Right cardiac atrium (tissue), 5 donors: ENCODE measurements at regions not wholly inside any gene's neighbourhood (a gene's known extent, or its start where the extent isn't known, plus 50 kb on each side); places are given as distances from the start of the nearest gene placed in this dataset.

ENCODE experiments used
- ATAC-seq, 2 donors: fragments of 200-7000 bp; cut with Tn5 transposase; one replicate each; pipeline versions ENCODE4 v1.8.0 to v1.9.1; 2020; ENCODE audit warnings: moderate library complexity in 2 of 2, mild to moderate bottlenecking in 1 of 2
- DNase-seq, 3 donors: peaks; one replicate each; pipeline ENCODE4 v3.0.0-alpha.2; 2020
- H3K27ac ChIP-seq: one replicate; pipeline ENCODE4 v1.5.1; 2013; ENCODE audit warnings: mild to moderate bottlenecking, low read length, control low read depth, moderate library complexity
- H3K27me3 ChIP-seq: one replicate; pipeline ENCODE4 v1.6.1; 2013; ENCODE audit not compliant: control insufficient read depth, insufficient read depth
- H3K4me1 ChIP-seq: one replicate; pipeline ENCODE4 v1.6.1; 2013; ENCODE audit warnings: low read length; ENCODE audit not compliant: control insufficient read depth, insufficient read depth
- H3K4me3 ChIP-seq: one replicate; pipeline ENCODE4 v1.5.1; 2013; ENCODE audit warnings: low read length, control low read depth
- H3K9me3 ChIP-seq: one replicate; pipeline ENCODE4 v1.6.1; 2013; ENCODE audit warnings: low read length; ENCODE audit not compliant: control insufficient read depth
- WGBS: extraction: QIAGEN DNeasy Blood & Tissue Kit; methylation state at CpG from one replicate; pipeline ENCODE4 v1.1.7; 2013; 5-methylcytosine and 5-hydroxymethylcytosine counted together
- intact Hi-C, 4 donors: fragments of 100-400 bp; cut with DNase I; formaldehyde crosslinking; loops; one replicate each; pipeline versions ENCODE4 v1.11.0 to v1.14.0; 2022 to 2023
- donor health status: healthy with polysubstance abuse.
- donor health status: DM: no; HTN: yes; CAD: no.
- donor health status: DM: no; HTN: no; CAD: no.
- donor health status: DM: no; HTN: yes; CAD: no; lungs with severe emphysema.
- donor health status: DM: yes; HTN: yes; CAD: no.

GRCh38 chr5:117496801-117497200 lies 922.2 kb upstream of the SEMA6A start:
- H3K27ac ChIP-seq = no peak overlapping the region
- no peaks in the 10 kb centered on the region for H3K4me1 ChIP-seq
- DNase-seq (no peak), ATAC-seq (no peak)
- 34% methylated on average over 1 of the region's 1 CpG for WGBS
- H3K4me3 ChIP-seq = no peak overlapping the region
- intact Hi-C loops = no loop called here
- H3K27me3 ChIP-seq = no peaks in the 10 kb centered on the region
- H3K9me3 ChIP-seq = no peaks in the 10 kb centered on the region

- no peak for ATAC-seq
- WGBS = 88% methylated on average over 2 of the region's 2 CpGs
Observed at GRCh38 chr5:117494188-117494587, 919.6 kb upstream of the SEMA6A start.

DNA sequence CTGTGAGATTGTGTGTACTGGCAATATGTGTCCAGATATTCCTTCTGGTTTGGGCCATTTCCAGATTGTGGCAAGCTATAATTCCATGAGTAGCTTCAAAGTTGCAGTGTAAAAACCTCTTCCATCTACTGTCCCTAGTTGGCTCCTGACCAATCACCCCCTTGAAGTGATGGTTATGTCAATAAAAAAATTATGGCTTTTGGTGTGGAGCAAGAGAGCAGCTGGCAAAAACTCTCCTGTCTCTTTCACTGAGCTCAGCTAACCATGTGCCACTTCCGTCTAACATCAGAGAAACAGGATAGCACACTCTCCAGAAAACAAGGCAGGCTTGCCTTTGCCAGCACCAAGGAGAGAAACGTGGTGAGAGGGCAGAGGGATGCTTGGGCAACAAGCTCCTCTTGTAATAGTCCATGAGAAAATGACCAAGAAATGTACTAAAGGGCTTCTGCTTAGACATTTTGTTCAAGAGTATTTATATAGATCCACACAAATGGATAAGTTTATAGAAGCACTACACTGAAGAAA lies 914.4 kb upstream of the SEMA6A start:
- Histone ChIP-seq H3K4me3 (no peak overlapping the region), H3K27ac (no peak overlapping the region), H3K27me3 (no peaks in the 10 kb centered on the region), H3K4me1 (no peaks in the 10 kb centered on the region), H3K9me3 (no peaks in the 10 kb centered on the region)
- 47% methylated on average over 2 of the region's 2 CpGs for WGBS
- no peak for DNase-seq
- no peak for ATAC-seq
- intact Hi-C loops = no loop called here

More at GRCh38 chr5:117494188-117494587, 919.6 kb upstream of the SEMA6A start:
- Histone ChIP-seq H3K4me1 (no peaks in the 10 kb centered on the region), H3K9me3 (no peaks in the 10 kb centered on the region), H3K27ac (no peak overlapping the region), H3K4me3 (no peak overlapping the region), H3K27me3 (no peaks in the 10 kb centered on the region)
- intact Hi-C loops = no loop called here
- no peak for DNase-seq

- Histone ChIP-seq H3K27ac (no peak overlapping the region), H3K4me1 (no peaks in the 10 kb centered on the region), H3K4me3 (no peak overlapping the region), H3K27me3 (no peaks in the 10 kb centered on the region), H3K9me3 (no peaks in the 10 kb centered on the region)
- ATAC-seq (no peak), DNase-seq (no peak)
- 87% methylated on average over 4 of the region's 4 CpGs for WGBS
- intact Hi-C loops = no loop called here
Observed at GRCh38 chr5:117487556-117487955, 912.9 kb upstream of the SEMA6A start.

DNA sequence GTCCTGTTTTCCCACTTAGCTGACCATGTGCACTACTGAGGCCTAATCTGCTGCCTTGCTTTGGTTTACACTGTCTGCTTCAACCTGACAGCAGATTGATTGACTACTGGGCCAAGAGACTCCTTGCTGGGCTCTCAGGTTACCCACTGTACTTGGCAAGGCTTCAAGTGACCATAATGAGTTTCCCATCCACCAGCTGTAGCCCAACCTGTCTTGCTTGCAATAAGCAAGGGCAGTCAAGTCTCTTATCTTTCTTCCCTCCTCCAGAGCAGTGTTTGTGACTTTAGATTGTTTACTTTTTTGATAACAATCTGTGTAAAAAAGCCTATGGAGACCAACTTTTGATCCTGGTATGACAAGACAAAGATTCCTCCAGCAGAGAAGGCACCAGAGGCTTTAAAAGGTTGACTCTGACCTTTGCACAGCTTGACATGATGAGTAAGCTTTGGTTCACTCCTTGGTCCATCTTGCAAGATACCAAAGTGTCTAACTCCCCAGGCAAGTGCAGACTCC lies 912.3 kb upstream of the SEMA6A start:
- Histone ChIP-seq H3K9me3 (no peaks in the 10 kb centered on the region), H3K4me3 (no peak overlapping the region), H3K27ac (no peak overlapping the region), H3K4me1 (no peaks in the 10 kb centered on the region), H3K27me3 (no peaks in the 10 kb centered on the region)
- ATAC-seq = no peak
- intact Hi-C loops = no loop called here
- no peak for DNase-seq

- no peaks in the 10 kb centered on the region for H3K9me3 ChIP-seq
- DNase-seq (no peak), ATAC-seq (no peak)
- no peaks in the 10 kb centered on the region for H3K27me3 ChIP-seq
- H3K4me1 ChIP-seq = no peaks in the 10 kb centered on the region
- no peak overlapping the region for H3K4me3 ChIP-seq
- intact Hi-C loops = no loop called here
- H3K27ac ChIP-seq = no peak overlapping the region
Observed at GRCh38 chr5:117486261-117486660, 911.6 kb upstream of the SEMA6A start.

DNA sequence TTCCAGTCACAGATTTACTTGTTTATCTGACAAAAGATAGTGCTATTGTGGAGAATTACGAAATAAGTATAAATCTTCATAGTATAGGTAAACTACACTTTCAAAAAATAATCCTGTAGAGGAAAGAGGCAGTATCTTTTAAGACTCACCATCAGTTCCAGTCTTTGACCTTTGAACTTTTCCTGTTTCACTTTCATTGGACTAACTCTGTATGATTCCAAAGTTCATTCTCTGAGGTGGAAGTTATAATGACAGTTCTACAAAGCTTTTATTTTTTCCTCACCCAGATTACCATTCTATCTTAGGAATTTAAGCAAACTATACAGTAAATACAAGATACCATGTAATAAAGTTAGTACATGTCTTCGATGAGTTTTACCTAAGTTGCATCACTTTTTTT lies 901.3 kb upstream of the SEMA6A start:
- ATAC-seq (no peak), DNase-seq (no peak)
- no peak overlapping the region for H3K27ac ChIP-seq
- no peaks in the 10 kb centered on the region for H3K27me3 ChIP-seq
- no peak overlapping the region for H3K4me3 ChIP-seq
- intact Hi-C loops = no loop called here
- no peaks in the 10 kb centered on the region for H3K9me3 ChIP-seq
- H3K4me1 ChIP-seq = no peaks in the 10 kb centered on the region
- 87% methylated on average over 2 of the region's 2 CpGs for WGBS

GRCh38 chr5:117473165-117473564 lies 898.5 kb upstream of the SEMA6A start:
- no peaks in the 10 kb centered on the region for H3K4me1 ChIP-seq
- H3K9me3 ChIP-seq = no peaks in the 10 kb centered on the region
- intact Hi-C loops = no loop called here
- H3K27me3 ChIP-seq = no peaks in the 10 kb centered on the region
- H3K4me3 ChIP-seq = no peak overlapping the region
- H3K27ac ChIP-seq = no peak overlapping the region
- no peak for DNase-seq
- 64% methylated on average over 4 of the region's 4 CpGs for WGBS
- ATAC-seq = no peak

DNA sequence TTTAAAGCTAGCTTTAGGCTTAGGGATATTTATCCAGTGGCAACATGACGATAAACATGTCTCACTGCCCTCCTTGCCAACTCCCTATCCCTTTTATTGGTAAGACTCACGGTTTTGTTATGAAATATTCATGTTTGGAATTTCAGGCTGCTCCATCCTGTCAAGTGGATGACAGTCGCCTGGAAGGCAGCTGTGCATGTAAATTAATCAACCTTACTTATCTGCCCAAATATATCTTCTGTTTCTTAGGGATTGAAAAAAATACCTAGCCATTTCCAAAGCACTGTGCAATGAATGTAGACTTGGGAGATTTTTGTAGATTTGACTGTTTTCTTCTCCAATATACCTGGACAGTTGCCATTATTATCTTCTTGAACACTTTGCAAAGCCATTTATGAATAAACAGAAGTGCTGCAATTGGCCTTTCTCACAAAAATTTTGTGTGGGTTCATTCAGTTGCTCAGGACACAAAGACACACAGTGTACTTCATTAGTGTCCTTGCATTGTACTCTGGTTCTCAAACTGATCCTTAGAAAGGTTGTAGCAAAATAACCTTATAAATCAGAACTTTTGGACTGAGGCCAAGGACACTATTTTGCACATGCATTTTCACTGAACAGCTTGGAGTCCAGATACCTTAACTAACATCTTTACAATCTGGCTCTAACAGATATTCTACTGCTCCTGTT lies 889.4 kb upstream of the SEMA6A start:
- Histone ChIP-seq H3K27me3 (no peaks in the 10 kb centered on the region), H3K4me3 (no peak overlapping the region), H3K9me3 (no peaks in the 10 kb centered on the region), H3K27ac (no peak overlapping the region), H3K4me1 (no peaks in the 10 kb centered on the region)
- WGBS = 41% methylated on average over 3 of the region's 3 CpGs
- ATAC-seq (no peak), DNase-seq (no peak)
- intact Hi-C loops = no loop called here

GRCh38 chr5:117461966-117462365 lies 887.3 kb upstream of the SEMA6A start:
- Histone ChIP-seq H3K9me3 (no peaks in the 10 kb centered on the region), H3K27ac (no peak overlapping the region), H3K4me1 (no peaks in the 10 kb centered on the region), H3K27me3 (no peaks in the 10 kb centered on the region), H3K4me3 (no peak overlapping the region)
- 69% methylated on average over 2 of the region's 2 CpGs for WGBS
- intact Hi-C loops = no loop called here
- no peak for DNase-seq
- no peak for ATAC-seq

DNA sequence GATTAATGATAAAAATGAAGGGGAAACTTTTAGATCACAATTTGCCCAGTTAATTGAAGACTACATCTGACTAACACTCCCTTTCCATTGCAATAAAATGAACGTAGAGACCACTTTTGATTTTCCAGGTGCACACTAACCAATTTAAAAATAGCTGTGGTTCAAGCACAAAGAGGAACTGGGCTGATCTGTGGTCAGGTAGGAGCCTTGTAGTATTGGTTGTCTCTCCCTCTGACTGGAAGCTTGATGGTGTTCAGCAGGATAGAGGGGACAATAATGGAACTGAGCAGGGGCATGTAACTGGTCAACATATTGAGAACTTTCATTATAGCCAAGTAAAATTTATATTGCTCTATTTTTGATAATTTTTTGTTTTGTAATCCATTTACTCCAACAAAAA lies 886.8 kb upstream of the SEMA6A start:
- H3K4me3 ChIP-seq = no peak overlapping the region
- H3K4me1 ChIP-seq = no peaks in the 10 kb centered on the region
- H3K27ac ChIP-seq = no peak overlapping the region
- H3K27me3 ChIP-seq = no peaks in the 10 kb centered on the region
- no peak for ATAC-seq
- 83% methylated on average over 1 of the region's 1 CpG for WGBS
- no peak for DNase-seq
- H3K9me3 ChIP-seq = no peaks in the 10 kb centered on the region
- intact Hi-C loops = no loop called here

- Histone ChIP-seq H3K4me1 (no peaks in the 10 kb centered on the region), H3K27me3 (no peaks in the 10 kb centered on the region), H3K9me3 (no peaks in the 10 kb centered on the region), H3K27ac (no peak overlapping the region), H3K4me3 (no peak overlapping the region)
- intact Hi-C loops = loop anchor here in 1 of 4 donors (5.0 kb wide), 1 partner anchor 1335 kb away; no protein-coding TSS in a partner anchor
- DNase-seq (no peak), ATAC-seq (no peak)
- 92% methylated on average over 1 of the region's 1 CpG for WGBS
Observed at GRCh38 chr5:117457656-117458055, 883.0 kb upstream of the SEMA6A start.
